Fibroblast of skin of abdomen (primary cell): ENCODE measurements at regions not wholly inside any gene's neighbourhood (a gene's known extent, or its start where the extent isn't known, plus 50 kb on each side); places are given as distances from the start of the nearest gene placed in this dataset.
A peak's percentile ranks its signal among the peaks of the same experiment; 100 is the strongest.
"Not testable (repeated sequence)": the region's sequence is repeated elsewhere in the genome, so short reads cannot be mapped to it uniquely, and the experiment has no call there.

ENCODE experiments used
- DNase-seq: peaks from one replicate; pipeline ENCODE4 v3.0.0-alpha.2; 2013

DNA sequence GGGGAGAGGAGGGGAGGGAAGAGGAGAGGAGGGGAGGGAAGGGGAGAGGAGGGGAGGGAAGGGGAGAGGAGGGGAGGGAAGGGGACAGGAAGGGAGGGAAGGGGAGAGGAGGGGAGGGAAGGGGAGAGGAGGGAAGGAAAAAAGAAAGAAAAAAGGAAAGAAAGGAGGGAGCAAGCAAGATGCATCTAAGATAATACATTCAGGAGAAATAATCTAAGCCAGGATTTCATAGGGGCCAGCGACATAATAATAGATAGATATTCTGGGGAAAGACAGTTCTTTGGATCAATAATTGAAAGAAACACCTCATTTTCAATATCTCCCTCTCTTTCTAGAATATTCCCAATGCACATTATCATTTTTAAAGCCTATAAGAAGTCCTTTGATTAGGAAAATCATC lies 328.9 kb upstream of the ID2 start:
- no peak for DNase-seq

DNA sequence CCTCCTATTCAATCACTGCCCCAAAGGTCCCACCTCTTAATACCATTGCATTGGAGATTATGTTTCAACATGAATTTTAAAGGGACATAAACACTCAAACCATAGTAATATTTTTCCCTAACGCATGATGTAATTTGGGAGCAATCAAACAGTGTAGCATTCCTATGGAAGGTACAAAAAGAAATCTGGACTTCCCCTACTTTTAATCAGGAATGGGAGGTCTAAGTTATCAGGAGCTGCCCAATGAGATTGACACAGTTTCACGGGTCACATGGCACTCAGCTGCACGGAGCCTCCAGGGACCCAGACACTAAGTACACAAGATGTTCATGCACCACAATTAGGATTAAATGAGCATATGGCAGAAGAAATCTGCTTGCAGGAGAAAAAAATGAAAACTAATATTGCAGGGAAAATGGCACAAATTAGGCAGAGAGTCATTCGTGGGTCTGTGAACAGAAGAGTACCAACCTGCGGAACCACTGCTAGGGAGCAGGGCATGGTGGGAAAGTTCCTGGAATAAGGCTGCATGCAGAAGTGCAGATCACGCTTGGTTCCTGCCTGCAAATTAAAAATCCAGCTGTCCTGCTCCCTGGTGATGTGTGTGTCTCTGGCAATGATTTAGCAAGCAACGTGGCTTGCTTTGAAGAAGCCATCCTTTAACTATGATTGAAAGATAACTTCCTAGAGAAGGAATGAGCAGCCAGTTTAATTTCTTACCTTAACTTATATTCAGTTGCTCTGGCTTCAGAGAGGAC lies 326.6 kb upstream of the ID2 start:
- DNase-seq = peak; percentile 61

DNA sequence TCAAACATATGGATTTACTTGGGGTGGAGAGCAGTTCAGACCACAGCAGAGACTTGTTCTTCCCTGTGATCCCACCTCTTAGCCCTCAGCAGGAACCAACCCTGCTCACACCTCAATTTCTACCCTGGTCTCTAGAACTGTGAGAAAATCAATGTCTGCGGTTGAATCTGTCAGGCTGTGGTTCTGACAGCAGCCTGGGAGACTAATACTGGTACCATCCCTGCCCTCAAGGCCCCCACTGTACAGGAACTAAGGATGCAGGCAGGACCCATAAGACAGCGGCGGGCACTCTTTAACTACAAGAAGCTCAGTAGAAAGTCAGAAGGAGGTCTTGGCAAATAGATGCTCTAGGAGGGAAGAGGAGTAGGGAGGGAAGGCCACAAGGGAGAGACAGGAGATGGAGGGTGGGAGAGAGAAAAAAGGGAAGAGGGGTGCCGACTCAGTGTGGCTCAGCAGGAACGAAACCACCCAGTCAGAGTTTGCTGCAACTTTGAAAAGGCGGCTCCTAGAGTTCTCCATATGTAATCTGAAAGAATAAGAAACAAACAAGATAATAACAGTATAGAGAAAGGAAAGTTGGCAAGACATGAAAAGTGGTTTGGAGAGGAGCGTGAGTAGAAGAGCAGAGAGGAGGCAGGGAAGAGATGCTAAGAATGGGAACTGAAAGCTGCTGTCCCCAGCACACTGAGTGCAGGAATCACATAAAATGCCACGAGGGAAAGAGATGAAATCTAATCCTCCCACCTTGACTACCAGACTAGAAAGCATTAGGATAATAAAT lies 323.9 kb upstream of the ID2 start:
- no peak for DNase-seq

DNA sequence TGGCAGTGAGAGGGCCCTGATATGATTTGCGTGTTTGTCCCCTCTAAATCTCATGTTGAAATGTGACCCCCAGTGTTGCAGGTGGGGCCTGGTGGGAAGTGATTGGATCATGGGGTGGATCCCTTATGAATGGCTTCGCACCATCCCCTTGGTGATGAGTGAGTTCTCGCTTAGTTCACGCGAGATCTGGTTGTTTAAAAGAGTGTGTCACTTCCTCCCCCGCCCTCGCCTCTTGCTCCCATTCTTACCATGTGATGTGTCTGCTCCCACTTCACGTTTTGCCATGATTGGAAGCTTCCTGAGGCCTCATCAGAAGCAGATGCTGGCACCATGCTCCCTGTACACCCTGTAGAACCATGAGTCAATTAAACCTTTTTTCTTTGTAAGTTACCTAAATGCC lies 319.9 kb upstream of the ID2 start:
- no peak for DNase-seq

DNA sequence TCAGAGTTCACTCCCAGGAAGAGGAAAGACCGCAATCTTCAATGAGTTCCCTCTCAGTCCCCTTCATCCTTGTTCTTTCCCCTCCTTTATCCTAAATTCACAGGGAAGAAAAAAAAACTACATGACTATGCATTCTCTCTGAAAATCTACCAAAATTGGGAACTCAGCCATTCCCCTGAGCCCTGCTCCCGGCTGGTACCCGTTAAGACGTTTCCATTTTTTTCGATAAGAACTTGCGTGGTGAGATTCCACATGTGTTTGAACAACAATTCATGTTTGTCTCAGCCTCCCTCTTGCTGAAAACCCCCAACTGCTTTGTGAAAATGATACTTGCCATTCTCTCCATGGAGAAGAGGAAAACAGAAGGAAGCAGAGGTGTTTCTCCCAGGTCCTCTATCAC lies 318.7 kb upstream of the ID2 start:
- no peak for DNase-seq

DNA sequence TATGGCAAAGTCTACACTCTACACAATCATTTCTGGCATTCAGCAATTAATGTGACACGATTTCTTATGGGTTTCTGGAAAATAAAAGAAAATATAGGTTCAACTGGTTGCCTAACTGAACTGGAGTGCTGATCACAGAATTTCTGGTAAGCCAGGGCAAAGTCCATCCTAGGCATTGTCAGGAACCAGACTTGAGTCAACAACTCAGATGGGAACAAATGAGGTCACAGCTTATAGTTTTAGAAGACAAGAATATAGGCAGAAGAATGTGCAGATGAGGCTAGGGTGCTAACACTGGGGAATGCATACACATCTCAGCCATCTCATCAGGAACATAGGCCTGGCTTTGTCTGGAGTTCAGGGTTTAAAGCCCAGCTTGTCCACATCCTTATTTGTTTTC lies 317.2 kb upstream of the ID2 start:
- no peak for DNase-seq

DNA sequence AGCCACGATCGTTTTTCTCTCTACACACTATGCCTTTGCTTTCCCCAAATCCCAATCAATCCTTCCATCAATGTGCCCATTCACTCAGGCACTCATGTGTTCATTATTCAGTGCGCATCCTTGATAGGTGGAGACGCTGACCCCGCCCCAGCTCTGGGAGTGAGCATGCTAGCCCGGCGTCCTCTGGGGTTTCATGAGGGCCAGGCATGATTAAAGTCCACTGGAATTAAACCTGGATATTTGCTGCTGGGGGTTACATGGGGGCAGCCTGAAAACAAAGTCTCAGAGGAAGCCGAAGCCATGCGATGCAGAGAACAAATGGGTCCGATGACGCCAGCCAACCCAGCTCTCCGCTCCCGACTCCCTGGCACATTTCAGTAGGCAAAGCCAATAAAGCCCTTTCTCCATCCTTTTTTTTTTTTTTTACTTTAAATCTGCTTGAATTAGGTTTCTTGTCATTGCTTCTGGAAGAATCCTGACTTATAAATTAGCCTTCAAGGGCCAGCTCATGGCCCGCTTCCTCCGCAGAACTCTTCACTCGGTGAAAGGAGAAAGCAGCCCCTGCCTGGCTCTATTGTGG lies 316.4 kb upstream of the ID2 start:
- DNase-seq = no peak

DNA sequence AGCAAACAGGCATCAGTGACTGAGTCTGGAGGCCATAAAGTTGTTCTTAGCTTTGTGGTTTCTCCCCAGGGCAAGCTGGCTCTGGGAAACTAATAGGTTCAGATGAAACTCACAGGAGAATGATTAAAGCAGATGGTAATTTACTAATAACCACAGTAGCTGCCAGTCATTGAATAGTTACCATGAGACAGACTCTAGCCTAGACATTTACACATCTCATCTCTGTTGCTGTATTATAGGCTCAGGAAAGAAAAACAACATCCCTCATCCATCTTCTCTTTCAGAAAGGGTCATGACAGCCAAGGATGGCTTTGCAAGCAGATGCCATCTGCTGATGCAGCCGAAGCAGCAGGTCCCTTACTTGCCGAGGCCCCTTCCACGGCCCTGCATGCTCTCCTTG lies 314.0 kb upstream of the ID2 start:
- DNase-seq = no peak

DNA sequence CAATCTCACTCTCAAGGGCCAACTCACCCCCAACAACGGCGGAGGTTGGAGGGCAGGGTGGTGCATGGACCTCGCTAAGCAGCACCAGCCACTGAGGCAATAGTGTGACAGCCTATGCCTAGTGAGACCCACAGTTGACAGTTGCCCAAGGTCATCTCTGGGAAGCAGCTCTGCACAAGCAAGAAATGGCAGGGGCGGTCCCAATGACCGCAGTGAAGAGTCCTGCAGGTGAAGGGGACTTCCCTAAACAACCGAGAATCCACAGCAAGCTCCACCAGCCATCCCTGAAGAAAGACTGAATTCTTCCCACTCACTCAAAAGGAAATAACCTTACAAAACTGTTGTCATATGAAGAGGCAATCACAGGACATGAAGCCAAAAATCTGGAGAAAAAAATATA lies 313.4 kb upstream of the ID2 start:
- DNase-seq = no peak

DNA sequence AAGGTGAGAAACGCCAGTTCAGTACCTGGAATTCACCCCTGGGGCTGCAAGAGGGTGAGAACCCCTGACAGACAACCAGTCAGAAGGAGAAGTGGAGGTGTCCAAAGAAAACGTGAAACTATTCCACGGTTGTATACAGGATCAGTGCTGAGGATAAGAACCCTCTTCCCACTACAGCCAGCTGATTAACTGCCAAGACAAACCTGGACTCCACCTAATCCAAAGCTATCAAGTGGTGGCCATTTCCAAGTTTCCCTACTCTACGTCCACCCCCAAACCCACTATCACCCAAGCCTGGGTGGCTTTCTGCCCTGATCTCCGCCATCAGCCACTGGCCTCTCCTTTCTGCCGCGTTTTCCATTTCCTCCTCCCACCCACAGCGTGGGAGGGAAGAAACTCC lies 312.3 kb upstream of the ID2 start:
- DNase-seq = no peak

DNA sequence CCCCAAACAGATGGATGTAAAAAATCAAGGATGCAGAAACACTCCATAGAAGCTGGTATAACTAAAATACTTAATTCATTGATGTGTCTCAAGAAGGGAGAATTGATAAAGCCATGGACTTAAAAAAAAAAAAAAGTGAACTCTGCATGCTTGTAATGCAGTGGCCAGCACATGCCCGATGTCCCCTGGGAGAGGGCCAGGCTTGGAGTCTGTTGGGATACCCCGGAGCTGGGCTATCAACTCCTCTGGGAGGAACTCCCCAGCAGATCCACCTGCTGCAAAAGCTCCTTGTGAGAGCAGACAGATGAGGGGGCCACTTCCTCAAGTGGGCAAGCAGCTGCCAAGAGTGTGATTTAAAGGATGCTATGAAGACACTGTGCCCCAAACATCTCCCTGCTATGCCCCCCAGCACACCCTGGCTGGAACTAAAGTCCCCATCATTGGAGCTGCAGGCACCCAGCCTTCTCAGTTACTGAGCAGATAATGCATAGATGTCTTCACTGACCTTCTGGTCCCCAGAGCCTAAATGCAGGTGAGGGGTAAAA lies 311.5 kb upstream of the ID2 start:
- no peak for DNase-seq

DNA sequence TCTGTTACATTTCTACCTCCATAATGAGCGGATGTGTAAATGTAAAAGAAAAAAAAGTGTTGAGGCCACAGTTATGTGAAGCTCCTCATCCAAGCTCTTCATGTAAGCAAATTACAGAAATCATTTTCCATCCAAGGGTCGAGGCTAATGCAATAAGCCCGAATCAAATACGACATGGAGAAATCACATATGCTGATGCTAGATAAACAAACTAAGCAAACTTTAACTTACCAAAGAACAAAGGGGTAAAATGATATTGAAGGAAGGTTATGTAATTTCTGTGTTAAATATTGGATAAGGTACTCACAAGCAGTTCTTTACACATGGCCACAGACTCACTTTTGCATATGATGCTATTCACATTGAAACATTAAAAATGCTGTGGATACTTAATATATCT lies 310.2 kb upstream of the ID2 start:
- DNase-seq = no peak

DNA sequence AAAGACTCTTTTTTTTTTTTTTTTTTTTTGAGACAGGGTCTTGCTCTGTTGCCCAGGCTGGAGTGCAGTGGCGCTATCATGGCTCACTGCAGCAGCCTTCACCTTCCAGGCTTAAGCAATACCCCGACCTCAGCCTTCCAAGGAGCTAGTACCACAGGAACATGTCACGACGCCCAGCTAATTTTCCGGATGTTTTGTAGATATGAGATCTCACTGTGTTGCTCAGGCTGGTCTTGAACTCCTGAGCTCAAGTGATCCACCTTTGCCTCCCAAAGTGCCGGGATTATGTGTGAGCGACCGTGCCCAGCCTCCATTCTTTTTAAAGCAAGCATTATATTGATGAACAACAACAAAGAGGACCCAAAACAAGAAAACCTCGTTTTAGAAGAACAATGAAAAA lies 307.1 kb upstream of the ID2 start:
- DNase-seq = no peak

DNA sequence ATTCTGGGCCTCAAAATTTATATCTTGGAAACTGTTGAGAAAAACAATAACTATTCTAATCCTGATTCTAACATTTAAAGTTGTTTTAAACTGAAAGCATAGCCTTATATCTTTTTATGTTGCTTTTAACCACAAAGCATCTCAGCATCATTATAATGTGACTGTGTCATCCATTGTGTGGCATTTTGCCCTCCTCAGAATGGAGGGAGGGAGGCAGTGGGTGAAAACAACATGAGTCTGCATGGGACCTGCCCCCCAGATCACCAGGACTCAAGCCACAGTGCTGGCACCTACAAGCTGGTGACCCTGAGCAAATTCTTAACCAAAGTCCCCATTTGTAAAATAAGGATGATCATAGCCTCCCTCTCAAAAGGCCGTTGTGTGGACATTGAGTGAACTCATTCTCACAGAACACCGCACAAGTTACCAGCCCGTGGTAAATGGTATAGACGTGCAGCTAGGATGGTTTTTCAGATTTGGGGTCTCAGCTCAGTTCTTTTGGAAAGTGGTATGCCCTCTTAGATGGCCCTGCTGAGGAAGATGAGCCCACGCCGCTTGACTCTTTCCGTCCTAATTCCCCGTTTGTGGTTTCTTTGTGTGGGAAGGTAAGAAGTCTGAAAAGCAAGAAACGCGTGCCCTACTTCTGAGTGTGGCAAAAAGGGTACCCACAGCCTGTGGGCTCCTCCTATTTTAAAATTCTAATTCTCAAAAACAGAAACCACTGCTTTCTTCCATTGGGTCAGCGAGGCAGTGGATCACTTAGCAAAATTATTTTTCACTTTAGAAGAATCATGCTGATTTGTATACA lies 305.0 kb upstream of the ID2 start:
- DNase-seq = peak; percentile 41

DNA sequence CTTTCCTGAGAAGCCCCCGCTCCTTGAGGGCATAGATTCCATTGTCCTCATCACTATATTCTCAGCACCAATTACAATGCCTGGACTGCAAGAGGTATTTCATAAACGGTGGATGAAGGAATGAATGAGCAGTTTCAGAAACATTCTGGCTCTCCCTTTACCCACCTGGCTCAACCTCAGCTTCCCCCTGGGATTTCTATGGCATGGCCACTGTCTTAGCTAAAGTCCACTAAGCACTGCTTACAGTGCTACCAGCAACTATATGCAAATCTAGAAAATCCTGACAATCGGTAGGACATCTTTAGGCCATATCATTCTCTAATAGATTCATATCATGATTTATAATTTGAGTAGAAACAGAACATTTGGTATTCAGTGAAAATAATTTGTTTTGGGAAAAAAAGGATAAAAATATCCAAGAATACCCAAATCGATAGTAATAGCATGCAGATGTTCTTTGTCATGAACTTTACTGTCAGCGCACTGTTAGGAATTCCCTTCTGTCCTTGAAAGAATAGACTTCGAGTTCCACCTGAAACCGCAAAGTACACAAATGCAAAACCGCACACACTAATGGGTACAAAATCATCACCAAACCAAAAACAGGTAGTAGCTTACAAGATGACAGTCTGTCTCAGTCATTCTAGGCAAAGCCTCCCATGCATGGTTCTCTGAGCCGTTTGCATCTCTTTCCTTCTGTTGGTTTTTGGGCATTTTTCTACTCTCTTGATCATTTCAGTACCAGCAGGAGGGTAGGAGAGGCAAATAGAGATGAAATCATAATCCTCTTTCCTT lies 303.6 kb upstream of the ID2 start:
- DNase-seq = no peak

DNA sequence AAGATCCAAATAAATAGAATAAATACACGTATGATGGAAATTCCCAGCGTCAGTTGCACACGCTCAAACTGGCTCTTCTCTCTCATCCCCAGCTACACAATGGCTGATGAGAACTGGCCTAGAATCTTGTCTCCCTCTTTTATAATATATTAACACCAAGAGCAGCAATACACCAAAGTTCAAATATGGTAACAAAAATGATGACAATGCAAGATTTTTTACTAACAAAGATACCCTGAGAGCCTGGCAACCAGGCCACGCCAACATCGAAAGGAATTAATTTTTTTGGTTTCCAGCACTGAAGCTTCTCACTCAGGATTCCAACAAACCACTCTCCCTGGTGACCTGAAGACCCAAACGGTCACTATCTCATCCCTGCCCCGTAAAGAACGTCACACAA lies 302.7 kb upstream of the ID2 start:
- DNase-seq = no peak

DNA sequence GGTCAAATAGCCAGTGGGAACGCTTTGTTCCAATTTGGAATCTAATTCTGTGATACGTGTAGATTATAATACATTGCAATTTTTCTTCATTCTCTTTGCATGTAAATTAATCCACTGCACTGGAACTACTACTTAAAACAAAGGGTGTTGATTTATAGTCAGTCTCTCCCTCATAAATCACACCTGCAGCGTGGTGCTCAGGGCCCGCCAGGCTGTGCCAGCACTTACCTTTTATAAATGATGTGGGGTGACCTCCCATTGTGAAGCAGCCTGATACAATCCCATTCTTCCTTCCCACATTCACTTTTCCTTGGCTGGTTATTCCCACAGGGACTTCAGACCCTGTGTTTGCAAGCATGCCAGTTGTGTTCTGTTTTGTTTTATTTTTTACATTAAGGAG lies 302.3 kb upstream of the ID2 start:
- DNase-seq = no peak

DNA sequence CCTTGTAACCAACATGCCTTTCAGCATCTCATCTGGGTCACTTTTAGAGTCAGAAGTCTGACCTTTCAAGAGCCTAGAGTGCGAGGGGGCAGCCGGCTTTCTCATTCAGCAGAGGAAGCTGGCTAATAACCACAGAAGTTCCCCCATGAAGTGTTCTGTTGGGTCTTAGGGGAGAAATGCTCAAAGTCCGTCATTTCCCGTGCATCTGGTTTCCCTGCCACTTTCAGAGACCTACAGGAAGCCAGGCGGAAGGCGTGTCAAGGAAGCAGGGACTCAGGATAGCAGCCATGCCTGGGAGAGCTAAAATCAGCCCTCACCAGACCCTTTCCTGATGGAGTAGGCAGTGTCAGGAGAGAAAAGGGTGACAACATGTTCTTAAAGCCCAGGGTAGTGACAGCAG lies 301.8 kb upstream of the ID2 start:
- DNase-seq = no peak

DNA sequence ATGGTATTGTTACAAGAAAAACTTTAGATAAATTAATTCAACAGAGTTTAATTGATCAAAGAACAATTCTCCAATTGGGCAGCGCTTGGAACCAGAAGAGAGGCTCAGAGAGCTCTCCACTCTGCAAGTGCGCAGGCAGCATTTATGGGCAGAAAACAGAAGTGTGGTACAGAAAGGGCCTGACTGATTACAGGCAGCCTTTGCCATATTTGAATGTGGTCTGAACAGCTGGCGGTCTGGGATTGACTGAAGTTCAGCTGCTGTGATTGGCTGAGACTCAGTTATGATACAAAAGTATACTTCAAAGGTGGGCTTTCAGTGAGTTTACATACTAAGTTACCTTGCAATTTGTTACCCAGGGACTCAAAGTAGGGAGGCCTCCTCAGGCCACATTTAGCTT lies 301.3 kb upstream of the ID2 start:
- no peak for DNase-seq

DNA sequence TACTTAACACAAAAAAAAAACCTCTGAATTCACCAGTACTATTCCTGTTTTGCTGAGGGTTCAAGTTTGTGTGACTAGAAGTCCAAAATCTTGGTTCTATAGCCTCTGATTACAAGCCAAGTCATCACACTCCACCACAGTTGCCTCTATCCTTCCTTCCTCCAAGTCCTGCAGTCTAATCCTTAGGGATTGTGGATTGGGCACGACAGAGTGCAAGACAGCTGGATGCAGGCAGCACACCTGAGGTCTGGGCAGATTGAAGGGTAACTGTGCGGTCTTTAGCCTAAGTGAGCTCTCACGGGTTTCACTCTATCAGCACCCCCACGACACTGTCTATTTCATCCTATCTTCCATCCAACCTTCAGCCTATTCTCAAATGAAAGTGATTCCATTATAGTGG lies 299.4 kb upstream of the ID2 start:
- no peak for DNase-seq

DNA sequence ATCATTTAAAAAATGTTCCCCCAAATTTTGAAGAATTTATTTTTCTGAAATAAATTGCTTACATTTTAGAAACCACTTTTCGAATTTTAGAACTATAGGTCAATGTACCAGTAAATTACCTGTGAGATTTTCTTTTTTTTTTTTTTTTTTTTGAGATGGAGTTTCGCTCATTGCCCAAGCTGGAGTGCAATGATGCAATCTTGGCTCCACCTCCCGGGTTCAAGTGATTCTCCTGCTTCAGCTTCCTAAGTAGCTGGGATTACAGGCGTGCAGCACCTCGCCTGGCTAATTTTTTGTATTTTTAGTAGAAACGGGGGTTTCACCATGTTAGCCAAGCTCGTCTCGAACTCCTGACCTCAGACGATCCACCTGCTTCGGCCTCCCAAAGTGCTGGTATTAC lies 295.1 kb upstream of the ID2 start:
- not testable (repeated sequence) for DNase-seq

DNA sequence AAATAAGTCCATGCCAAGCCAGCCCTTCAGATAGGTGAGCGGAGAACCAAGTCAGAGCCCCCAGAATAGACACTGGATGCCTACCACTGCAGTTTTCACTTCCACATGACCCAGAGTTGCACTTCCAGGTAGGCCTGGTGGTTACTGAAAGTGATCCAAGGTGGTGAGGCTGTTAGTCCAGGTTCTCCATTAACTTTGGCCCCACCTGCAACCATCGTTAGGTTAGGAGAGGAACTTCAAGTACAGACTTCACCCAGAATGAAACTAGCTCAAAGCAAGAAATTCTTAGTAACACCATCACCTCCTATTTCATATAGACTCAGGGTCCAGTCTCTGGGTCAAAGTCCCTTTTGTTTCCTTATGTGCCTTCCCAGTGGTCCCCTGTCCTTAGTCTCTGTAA lies 293.1 kb upstream of the ID2 start:
- no peak for DNase-seq
